Inferior parietal cortex (tissue), 1 donor: ENCODE measurements at regions not wholly inside any gene's neighbourhood (a gene's known extent, or its start where the extent isn't known, plus 50 kb on each side); places are given as distances from the start of the nearest gene placed in this dataset.
"Not testable (repeated sequence)": the region's sequence is repeated elsewhere in the genome, so short reads cannot be mapped to it uniquely, and the experiment has no call there.

Experiments used
- DNase-seq: peaks from one replicate; pipeline ENCODE4 v3.0.0-alpha.2; 2016; ENCODE audit errors: extremely low spot score

DNA sequence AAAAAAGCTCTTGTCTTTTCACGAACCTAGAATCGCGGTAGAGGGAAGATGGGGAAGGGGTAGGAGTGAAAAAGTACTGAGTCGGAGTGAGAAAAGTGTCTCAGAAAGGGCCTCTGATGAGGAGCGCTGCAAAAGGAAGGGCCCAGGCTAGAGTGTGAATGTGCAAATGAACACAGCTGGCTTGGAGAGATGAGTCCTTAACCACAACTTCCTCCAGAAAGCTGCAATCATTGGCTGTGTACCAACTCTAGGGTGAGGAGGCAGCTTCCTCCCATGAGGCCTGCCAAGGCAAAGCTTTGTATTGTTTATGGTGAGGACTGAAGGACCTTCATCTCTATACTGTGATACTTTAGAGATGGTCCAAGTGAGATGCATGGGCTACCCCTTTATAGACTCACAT is 566.9 kb upstream of the ANO5 start:
- DNase-seq = no peak

DNA sequence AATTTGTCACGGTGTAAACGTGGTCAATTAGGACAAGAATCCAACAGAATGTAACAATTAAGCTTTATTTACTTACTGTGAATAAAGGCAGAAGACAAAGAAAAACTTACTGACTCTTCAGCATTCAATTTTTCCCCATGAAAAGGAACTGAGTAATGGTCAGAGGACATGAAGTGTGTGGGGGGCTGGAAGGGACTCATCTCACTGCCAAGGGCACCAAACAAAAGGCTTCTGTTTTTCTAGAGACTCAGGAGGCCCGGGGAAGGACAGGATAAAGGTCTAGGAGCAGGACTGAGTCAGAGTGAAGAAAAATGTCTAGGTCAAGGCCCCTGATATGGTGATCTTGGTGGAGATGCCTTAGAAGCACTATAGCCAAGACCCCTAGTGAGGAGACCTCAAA is 564.2 kb upstream of the ANO5 start:
- DNase-seq = no peak

GRCh38 chr11:21630934-21631478 is 561.9 kb upstream of the ANO5 start:
- no peak for DNase-seq

DNA sequence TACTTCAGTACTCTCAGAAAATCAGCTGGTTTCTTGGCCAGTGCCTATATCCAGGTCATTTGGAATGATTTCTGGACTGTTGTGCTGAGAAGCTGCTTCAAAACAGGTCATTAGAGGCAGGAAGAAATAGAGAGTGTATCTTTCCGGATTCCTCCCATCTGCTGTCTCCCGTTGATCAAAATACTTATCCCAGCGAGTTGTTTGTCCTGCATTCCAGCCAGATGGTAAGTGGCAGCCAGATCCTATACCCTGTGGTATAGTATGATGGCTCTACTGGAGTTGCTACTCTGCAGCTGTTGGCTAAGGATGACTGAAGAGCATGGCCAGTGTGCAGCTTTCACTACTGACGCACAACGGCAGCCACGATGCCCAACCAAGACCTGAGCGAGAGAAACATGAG is 560.9 kb upstream of the ANO5 start:
- DNase-seq = no peak

DNA sequence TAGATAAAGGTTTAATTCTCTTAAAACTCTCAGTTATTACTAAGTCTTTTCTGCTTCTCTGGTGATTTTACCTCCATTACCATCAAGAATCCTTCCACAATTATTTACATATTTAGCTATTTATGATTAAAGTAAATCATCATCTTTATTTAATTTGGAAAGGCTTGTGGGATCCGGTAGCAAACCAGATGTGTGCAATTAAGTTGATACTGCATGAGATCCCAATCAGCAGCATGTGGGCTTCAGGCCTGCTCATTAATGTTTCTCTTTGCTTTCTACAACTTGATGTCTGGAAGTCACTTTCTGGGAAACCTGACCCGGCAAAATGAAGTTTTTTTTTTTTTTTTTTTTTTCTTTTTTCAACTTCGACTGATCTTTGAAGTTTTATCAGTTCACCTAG is 558.4 kb upstream of the ANO5 start:
- DNase-seq = no peak

GRCh38 chr11:21634956-21635355 is 557.9 kb upstream of the ANO5 start:
- no peak for DNase-seq

GRCh38 chr11:21635394-21636145 is 557.3 kb upstream of the ANO5 start:
- no peak for DNase-seq

DNA sequence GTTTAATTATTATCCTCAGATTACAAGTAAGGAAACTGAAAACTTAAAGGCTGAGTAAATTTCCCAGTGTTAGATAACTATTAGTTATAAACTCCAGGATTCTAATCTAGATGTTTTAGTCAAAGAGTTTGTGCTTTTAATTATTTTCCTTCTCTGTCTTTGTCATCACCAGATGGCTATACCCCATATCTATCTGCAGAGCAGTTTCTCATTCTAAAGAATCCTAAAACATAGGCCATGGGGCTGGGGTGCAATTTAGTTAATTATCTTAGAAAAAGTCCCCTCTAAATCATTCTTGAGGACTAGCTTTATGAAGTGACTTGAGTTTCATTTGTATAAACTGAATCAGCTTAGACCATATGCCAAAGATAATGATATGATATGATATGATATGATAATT is 556.3 kb upstream of the ANO5 start:
- DNase-seq = no peak

GRCh38 chr11:21640491-21640890 is 552.4 kb upstream of the ANO5 start:
- no peak for DNase-seq

GRCh38 chr11:21641869-21642268 is 551.0 kb upstream of the ANO5 start:
- no peak for DNase-seq

GRCh38 chr11:21646351-21646750 is 546.5 kb upstream of the ANO5 start:
- DNase-seq = no peak

GRCh38 chr11:21650961-21651360 is 541.9 kb upstream of the ANO5 start:
- no peak for DNase-seq

DNA sequence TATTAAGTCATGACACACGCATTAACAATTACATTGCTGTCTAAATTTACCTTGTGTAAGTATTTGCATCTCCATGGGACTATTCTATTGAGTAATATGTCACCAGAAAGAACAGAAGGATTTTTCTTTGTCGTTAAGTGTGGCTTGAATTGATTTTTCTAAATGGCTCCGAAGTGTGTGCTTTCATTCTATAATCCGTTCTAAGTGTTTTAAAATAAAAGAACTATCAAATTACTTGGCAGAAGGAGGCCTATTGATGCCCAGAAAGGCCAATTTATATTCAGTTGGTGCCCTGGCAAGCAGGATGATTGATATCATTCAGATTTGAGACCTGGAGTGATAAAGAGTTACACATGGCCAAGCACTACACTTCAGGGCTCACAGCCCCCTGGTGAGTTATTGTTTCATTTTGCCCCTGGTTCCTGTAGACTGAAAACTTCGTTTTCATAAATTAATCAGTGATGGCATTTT is 538.9 kb upstream of the ANO5 start:
- no peak for DNase-seq

DNA sequence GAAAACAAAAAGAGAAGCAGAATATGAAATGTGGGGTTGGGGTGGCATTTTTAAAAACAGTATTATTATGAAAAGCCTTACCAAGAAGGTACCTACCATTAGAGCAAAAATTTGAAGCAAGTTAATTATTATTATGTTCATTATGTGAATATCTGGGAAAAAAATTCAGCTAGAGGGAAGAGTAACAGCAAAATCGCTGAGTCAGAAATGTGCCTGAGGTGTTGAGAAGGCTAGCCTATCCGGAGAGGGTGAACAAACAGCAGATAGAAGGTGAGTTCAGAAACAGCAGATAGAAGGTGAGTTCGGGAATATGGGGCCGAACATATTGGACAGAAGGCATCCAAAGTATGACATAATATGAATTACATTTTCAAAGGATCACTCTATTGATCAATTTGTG is 536.8 kb upstream of the ANO5 start:
- no peak for DNase-seq

- no peak for DNase-seq
Observed at GRCh38 chr11:21658654-21659193, 534.2 kb upstream of the ANO5 start.

DNA sequence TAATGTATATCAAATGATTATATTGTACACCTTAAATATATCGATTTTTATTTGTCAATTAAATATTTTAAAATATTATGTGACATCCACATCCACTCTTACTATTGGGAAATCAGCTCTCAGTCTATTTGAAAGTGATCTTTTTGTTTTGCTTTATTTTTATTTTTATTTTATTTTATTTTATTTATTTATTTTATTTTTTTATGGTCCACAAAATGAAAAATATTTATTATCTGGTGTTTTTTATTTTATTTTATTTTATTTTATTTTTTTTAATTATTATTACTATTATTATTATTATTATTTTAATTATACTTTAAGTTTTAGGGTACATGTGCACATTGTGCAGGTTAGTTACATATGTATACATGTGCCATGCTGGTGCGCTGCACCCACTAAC is 533.5 kb upstream of the ANO5 start:
- not testable (repeated sequence) for DNase-seq

- no peak for DNase-seq
Observed at GRCh38 chr11:21659961-21660360, 532.9 kb upstream of the ANO5 start.

DNA sequence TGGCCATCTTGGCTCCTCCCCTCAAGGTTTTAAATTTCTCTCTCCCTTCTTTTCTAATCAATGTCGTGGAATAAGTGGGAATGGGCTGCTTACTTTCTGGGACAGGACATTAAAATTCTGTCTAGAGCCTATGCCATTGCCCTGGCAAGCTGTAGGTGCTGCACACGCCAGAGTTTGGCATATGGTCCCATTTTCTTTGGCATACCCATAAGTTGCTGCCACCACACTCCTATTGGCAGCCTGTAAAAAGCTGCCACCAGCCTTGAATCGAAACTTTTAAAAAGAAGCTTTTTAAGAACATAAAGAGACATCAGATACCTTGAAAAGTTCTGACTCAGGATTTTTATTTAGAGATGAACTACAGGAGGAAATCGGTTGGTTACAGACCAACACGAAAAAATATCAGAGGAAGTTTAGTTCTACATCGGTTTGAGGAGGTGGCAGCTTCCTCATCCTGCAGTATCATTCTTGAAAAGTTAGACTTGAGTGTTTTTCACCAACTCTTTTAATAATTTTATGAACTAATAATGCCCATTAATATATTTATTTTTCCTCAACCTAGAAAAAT is 517.8 kb upstream of the ANO5 start:
- no peak for DNase-seq

DNA sequence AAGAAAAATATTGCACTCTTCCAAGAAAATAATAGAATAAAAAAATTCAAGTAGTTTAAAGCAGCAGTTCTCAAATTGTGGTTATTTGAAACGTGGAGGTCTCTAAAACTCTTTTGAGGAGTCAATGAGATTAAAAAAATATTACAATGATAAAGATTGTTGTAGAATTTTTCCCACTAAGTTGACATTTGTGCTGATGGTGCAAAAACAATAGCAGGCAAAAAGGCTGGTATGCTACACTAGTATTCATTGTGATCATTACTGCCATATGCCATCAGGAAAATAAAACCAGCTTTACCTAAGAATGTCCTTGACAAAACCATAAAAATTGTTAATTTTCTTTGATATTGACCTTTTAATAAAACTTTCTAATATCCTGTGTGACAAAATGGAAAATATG is 505.2 kb upstream of the ANO5 start:
- no peak for DNase-seq

DNA sequence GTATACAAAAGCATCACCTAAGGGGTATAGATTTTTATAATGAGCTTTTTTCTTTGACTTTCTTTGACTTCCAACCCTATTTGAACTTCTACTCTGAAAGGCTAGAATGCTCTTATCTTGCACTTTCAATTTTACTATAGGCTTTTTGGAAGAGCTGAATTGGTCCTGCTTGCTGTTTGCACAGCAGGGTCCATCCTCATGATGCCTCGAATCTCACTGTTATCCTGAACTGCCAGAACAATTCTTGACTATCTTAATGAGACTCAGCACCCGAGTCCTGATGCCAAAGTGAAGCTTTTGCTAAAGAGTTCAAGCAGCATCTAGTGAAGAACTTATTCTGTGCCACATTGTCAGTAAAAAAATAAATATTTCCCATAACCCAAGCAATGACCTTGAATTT is 488.3 kb upstream of the ANO5 start:
- no peak for DNase-seq

GRCh38 chr11:21707116-21707739 is 485.7 kb upstream of the ANO5 start:
- DNase-seq = no peak

GRCh38 chr11:21710809-21711208 is 482.1 kb upstream of the ANO5 start:
- DNase-seq = no peak

DNA sequence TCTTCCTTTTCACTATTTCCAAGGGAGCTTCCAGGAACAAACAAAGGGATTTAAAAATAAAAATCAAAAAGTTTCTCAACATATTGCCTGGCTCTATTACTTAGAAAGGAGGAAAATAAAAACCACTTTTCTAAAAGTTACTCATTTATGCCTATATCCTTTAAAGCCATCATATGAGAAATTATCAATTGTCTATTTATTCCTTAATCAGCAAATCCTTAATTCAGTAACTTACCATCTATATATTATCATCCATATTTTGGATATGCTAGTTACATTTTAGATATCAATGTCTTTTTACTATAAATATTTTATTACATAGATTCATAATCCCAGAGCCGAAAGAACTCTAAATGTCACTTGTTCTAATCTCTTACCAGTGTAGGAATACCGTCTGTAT is 481.5 kb upstream of the ANO5 start:
- no peak for DNase-seq
